OCI-LY7 (cell line): ENCODE measurements at regions not wholly inside any gene's neighbourhood (a gene's known extent, or its start where the extent isn't known, plus 50 kb on each side); places are given as distances from the start of the nearest gene placed in this dataset.

ENCODE experiments used
- BruUV-seq: library from RNA; stranded (reverse); fragments of 400-500 nt; replicated peaks from 2 replicates; lab custom pipeline; 2021; lab: Mats Ljungman, UMichigan
- CTCF ChIA-PET: fragments of 300-600 bp; sonication (Branson Sonifier 250); formaldehyde crosslinking; loops from one replicate; lab custom pipeline; 2022; ENCODE audit warnings: antibody characterized with exemption; ENCODE audit not compliant: unreplicated experiment; lab: Charles Lee
- POLR2A ChIA-PET: fragments of 300-600 bp; sonication (Branson Sonifier 250); formaldehyde crosslinking; loops from one replicate; lab custom pipeline; 2022; ENCODE audit warnings: antibody characterized with exemption; lab: Charles Lee
- DNase-seq: peaks from one replicate; pipeline ENCODE4 v3.0.0-alpha.2; 2015; ENCODE audit warnings: low spot score
- H2AFZ ChIP-seq: fragments of 200-600 bp; sonication (generic), shearing (Covaris generic); 2 replicates; pipeline ENCODE4 v1.6.1; 2014; ENCODE audit warnings: mild to moderate bottlenecking, antibody characterized with exemption, low read length, moderate library complexity
- H3K27ac ChIP-seq: fragments of 200-600 bp; sonication (generic); 2 replicates; pipeline ENCODE4 v1.5.1; 2014; ENCODE audit warnings: mixed run types, low read depth, mild to moderate bottlenecking, moderate library complexity, low read length, inconsistent platforms; ENCODE audit not compliant: poor library complexity, severe bottlenecking
- H3K36me3 ChIP-seq: fragments of 200-600 bp; sonication (generic); 2 replicates; pipeline ENCODE4 v1.6.1; 2014; ENCODE audit warnings: mild to moderate bottlenecking, antibody characterized with exemption, low read length, moderate library complexity, mixed read lengths; ENCODE audit not compliant: insufficient read depth
- H3K4me1 ChIP-seq: fragments of 200-600 bp; sonication (generic); 2 replicates; pipeline ENCODE4 v1.5.1; 2014; ENCODE audit warnings: mild to moderate bottlenecking, low read length; ENCODE audit not compliant: insufficient read depth, poor library complexity, severe bottlenecking
- H3K4me2 ChIP-seq: fragments of 200-600 bp; sonication (generic); 2 replicates; pipeline ENCODE4 v1.6.1; 2014; ENCODE audit warnings: mild to moderate bottlenecking, low read length
- H3K4me3 ChIP-seq: fragments of 200-600 bp; sonication (generic); 2 replicates; pipeline ENCODE4 v1.5.1; 2014; ENCODE audit warnings: mild to moderate bottlenecking, low read depth, low read length; ENCODE audit not compliant: poor library complexity, severe bottlenecking
- H3K79me2 ChIP-seq: fragments of 200-600 bp; sonication (generic); 2 replicates; pipeline ENCODE4 v1.6.1; 2016; ENCODE audit warnings: low read depth, mild to moderate bottlenecking, low read length, moderate library complexity, mixed read lengths; ENCODE audit not compliant: insufficient read depth
- H3K9me2 ChIP-seq: fragments of 200-600 bp; sonication (generic); 2 replicates; pipeline ENCODE4 v1.6.1; 2016; ENCODE audit warnings: mild to moderate bottlenecking, low read length, mixed read lengths; ENCODE audit not compliant: insufficient read depth
- H3K9me3 ChIP-seq: fragments of 200-600 bp; sonication (generic); 2 replicates; pipeline ENCODE4 v1.6.1; 2014; ENCODE audit warnings: mild to moderate bottlenecking, mixed run types, low read length, mixed read lengths
- H4K20me1 ChIP-seq: fragments of 200-600 bp; sonication (generic); 2 replicates; pipeline ENCODE4 v1.6.1; 2014; ENCODE audit warnings: mild to moderate bottlenecking, antibody characterized with exemption, low read length, moderate library complexity, mixed read lengths; ENCODE audit not compliant: insufficient read depth
- EZH2phosphoT487 ChIP-seq: fragments of 200-600 bp; sonication (generic); IDR thresholded peaks from 2 replicates; pipeline ENCODE4 v1.6.1; 2018; ENCODE audit warnings: low read depth, borderline replicate concordance, mild to moderate bottlenecking, mixed run types, antibody characterized with exemption, low read length, moderate library complexity, mixed read lengths
- intact Hi-C: fragments of 100-400 bp; cut with micrococcal nuclease; formaldehyde crosslinking; loops from one replicate; pipeline ENCODE4 v1.10.0; 2022; ENCODE audit not compliant: unreplicated experiment
- TF ChIP-seq, protein P1 (sequence below): fragments of 200-600 bp; sonication (generic); conservative IDR thresholded peaks from 2 replicates; pipeline ENCODE4 v1.5.1; 2014; ENCODE audit warnings: mild to moderate bottlenecking, antibody characterized with exemption, low read length, moderate library complexity, mixed read lengths

DNA sequence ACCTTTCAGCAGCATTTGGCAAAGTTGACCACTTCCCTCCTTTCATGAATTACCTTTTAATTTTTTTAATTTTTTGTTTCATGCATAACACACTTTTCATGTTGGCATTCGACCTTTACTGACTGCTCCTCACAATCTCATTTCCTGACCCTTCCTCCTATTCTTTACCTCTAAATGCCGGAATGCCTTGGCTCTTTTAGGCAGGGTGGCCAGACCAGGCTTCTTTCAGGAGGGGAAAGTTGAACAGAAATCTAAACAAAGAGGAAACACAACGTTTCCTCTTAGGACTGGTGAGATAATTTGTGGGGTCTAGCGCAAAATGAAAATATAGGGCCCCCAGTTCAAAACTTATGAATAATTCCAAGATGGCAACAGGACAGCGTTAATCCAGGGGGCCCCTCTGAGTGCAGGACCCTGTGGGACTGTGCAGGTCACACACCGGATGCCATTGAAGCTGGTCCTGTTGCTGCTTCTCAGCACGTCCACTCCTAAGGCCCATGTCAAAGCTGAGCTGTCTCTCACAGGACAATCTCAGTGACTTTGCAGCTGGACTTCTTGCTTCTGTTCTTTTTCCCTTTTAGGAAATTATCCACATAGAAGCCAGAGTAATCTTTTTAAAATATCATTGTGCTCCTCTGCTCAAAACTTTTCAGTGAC lies 313.8 kb downstream of the HDGFL1 start:
- CTCF ChIA-PET: no interaction called here
- Histone ChIP-seq H3K36me3 (no peaks in the 10 kb centered on the region), H3K9me2 (no peaks in the 10 kb centered on the region), H3K27ac (no peak overlapping the region), H3K4me1 (no peaks in the 10 kb centered on the region), H3K79me2 (no peaks in the 10 kb centered on the region), H4K20me1 (no peaks in the 10 kb centered on the region), H3K4me2 (no peak overlapping the region), H2AFZ (no peak overlapping the region), H3K9me3 (no peaks in the 10 kb centered on the region), H3K4me3 (no peak overlapping the region)
- intact Hi-C loops: no loop called here
- no peak for TF ChIP-seq EZH2phosphoT487
- TF ChIP-seq, protein P1, sequence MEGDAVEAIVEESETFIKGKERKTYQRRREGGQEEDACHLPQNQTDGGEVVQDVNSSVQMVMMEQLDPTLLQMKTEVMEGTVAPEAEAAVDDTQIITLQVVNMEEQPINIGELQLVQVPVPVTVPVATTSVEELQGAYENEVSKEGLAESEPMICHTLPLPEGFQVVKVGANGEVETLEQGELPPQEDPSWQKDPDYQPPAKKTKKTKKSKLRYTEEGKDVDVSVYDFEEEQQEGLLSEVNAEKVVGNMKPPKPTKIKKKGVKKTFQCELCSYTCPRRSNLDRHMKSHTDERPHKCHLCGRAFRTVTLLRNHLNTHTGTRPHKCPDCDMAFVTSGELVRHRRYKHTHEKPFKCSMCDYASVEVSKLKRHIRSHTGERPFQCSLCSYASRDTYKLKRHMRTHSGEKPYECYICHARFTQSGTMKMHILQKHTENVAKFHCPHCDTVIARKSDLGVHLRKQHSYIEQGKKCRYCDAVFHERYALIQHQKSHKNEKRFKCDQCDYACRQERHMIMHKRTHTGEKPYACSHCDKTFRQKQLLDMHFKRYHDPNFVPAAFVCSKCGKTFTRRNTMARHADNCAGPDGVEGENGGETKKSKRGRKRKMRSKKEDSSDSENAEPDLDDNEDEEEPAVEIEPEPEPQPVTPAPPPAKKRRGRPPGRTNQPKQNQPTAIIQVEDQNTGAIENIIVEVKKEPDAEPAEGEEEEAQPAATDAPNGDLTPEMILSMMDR: no peak
- POLR2A ChIA-PET: interaction anchor here (1.1 kb wide), 1 partner anchor 10 kb away, joined by 4 read pairs; no protein-coding TSS in a partner anchor
- no peak for DNase-seq
- no TSS peak for BruUV-seq

DNA sequence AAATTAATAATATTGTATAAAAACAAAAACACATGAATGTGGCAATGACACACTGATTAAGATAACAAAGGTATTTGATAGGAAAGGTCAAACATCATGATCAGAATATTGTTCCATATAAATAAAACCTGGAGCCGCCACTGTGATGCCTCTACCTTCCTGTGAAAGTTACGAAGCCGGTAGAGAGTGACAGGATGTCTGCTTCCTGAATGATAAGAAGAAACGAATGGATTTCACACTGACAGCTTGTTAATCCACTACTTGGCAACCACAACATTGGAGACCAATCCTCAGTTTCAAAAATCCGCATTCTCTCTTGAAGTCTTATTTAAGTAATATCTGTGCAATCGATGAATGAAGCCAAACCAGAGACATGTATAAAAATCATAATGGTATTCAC lies 315.1 kb downstream of the HDGFL1 start:
- CTCF ChIA-PET: no interaction called here
- H3K4me2 ChIP-seq: no peak overlapping the region

More for the DNA sequence above, 315.1 kb downstream of the HDGFL1 start:
- Histone ChIP-seq H3K9me2 (no peaks in the 10 kb centered on the region), H3K79me2 (no peaks in the 10 kb centered on the region), H3K9me3 (no peaks in the 10 kb centered on the region), H4K20me1 (no peaks in the 10 kb centered on the region), H3K27ac (no peak overlapping the region), H3K4me3 (no peak overlapping the region), H2AFZ (no peak overlapping the region), H3K36me3 (no peaks in the 10 kb centered on the region), H3K4me1 (no peaks in the 10 kb centered on the region)
- DNase-seq: no peak
- TF ChIP-seq EZH2phosphoT487: no peak
- TF ChIP-seq, protein P1: no peak
- no TSS peak for BruUV-seq
- intact Hi-C loops: no loop called here
- POLR2A ChIA-PET: no interaction called here
